ENCODE measurements at regions not wholly inside any gene's neighbourhood (a gene's known extent, or its start where the extent isn't known, plus 50 kb on each side); places are given as distances from the start of the nearest gene placed in this dataset.
"Not testable (repeated sequence)": the region's sequence is repeated elsewhere in the genome, so short reads cannot be mapped to it uniquely, and the experiment has no call there.

DNA sequence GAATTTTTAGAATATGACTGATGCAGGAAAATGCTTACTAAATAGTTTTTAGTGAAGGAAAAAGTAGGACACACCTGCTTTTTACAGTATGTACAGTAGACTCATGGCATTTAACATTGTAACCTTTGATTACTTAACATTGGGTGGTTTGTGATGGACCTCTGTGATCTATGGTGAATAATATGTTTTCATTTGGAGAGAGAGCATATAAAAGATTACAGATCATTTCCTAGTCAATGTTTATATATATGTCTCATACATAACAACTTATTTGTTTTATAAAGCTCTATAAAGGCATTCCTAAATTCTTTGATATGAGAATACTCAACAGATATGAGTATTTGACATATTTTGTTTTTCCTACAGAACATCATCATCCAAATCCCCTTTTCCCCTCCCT, 129.3 kb upstream of the PDE7B start:
- no peak for DNase-seq
- Histone ChIP-seq H3K9me3 (ENCODE audit: control insufficient read depth, insufficient read depth, low read length) (peaks cover 8% of the 10 kb centered on the region), H3K4me3 (ENCODE audit: low read length) (no peak overlapping the region), H3K36me3 (ENCODE audit: control insufficient read depth, insufficient read depth, low read length) (no peaks in the 10 kb centered on the region), H3K4me1 (ENCODE audit: control insufficient read depth, insufficient read depth, low read length) (no peaks in the 10 kb centered on the region), H3K27me3 (ENCODE audit: control insufficient read depth, insufficient read depth, low read length) (no peaks in the 10 kb centered on the region), H3K27ac (ENCODE audit: low read length) (no peak overlapping the region)
- no peak overlapping the region for H3K27ac Mint-ChIP-seq
- ATAC-seq = no peak
- no peaks in the 10 kb centered on the region for H3K4me1 Mint-ChIP-seq
- TF ChIP-seq, protein P1, sequence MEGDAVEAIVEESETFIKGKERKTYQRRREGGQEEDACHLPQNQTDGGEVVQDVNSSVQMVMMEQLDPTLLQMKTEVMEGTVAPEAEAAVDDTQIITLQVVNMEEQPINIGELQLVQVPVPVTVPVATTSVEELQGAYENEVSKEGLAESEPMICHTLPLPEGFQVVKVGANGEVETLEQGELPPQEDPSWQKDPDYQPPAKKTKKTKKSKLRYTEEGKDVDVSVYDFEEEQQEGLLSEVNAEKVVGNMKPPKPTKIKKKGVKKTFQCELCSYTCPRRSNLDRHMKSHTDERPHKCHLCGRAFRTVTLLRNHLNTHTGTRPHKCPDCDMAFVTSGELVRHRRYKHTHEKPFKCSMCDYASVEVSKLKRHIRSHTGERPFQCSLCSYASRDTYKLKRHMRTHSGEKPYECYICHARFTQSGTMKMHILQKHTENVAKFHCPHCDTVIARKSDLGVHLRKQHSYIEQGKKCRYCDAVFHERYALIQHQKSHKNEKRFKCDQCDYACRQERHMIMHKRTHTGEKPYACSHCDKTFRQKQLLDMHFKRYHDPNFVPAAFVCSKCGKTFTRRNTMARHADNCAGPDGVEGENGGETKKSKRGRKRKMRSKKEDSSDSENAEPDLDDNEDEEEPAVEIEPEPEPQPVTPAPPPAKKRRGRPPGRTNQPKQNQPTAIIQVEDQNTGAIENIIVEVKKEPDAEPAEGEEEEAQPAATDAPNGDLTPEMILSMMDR (IDR thresholded peaks at IDR 0.05) = no peak
- peaks cover 0 to 6% of the 10 kb centered on the region in 2 donors for H3K9me3 Mint-ChIP-seq
- intact Hi-C loops (cut with micrococcal nuclease) = no loop called here
- H3K27me3 Mint-ChIP-seq (ENCODE audit: low read depth in 2 of 2) = peaks cover 3 to 7% of the 10 kb centered on the region in 2 donors
- H3K36me3 Mint-ChIP-seq = peaks cover 8% of the 10 kb centered on the region
- H3K4me3 Mint-ChIP-seq = no peak overlapping the region

DNA sequence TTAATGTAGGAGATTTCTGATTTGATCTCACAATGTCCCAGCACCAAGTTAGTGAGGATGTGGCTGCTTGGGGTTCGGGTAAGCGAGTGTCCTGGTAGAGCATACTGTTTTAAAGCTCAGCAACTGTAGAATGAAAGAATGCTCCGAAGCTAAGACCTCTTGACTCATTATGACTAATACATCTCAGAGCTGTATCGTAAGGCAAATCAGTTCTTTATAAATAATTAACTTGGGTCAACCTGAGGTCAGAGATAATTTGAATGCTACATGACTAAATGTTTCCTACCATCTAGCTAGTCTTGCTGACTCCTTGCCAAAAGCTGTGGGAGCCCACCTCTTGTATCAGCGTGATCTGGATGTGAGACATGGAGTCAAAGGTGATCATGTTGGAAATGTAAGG, 128.8 kb upstream of the PDE7B start:
- Histone ChIP-seq H3K4me3 (ENCODE audit: low read length) (no peak overlapping the region), H3K4me1 (ENCODE audit: control insufficient read depth, insufficient read depth, low read length) (no peaks in the 10 kb centered on the region), H3K36me3 (ENCODE audit: control insufficient read depth, insufficient read depth, low read length) (no peaks in the 10 kb centered on the region), H3K9me3 (ENCODE audit: control insufficient read depth, insufficient read depth, low read length) (peaks cover 8% of the 10 kb centered on the region), H3K27ac (ENCODE audit: low read length) (no peak overlapping the region), H3K27me3 (ENCODE audit: control insufficient read depth, insufficient read depth, low read length) (no peaks in the 10 kb centered on the region)
- TF ChIP-seq, protein P1 (IDR thresholded peaks at IDR 0.05) = no peak
- Mint-ChIP-seq H3K27me3 (ENCODE audit: low read depth in 2 of 2) (peaks cover 3 to 7% of the 10 kb centered on the region in 2 donors), H3K4me3 (no peak overlapping the region), H3K36me3 (peaks cover 8% of the 10 kb centered on the region), H3K9me3 (peaks cover 0 to 6% of the 10 kb centered on the region in 2 donors), H3K4me1 (no peaks in the 10 kb centered on the region), H3K27ac (no peak overlapping the region)
- DNase-seq (no peak), ATAC-seq (no peak)
- intact Hi-C loops (cut with micrococcal nuclease) = no loop called here
- 84% methylated on average over 4 of the region's 5 CpGs for WGBS (ENCODE audit: insufficient coverage)

GRCh38 chr6:135728589-135728988, 122.9 kb upstream of the PDE7B start:
- no peak for DNase-seq
- Histone ChIP-seq H3K27me3 (ENCODE audit: control insufficient read depth, insufficient read depth, low read length) (no peaks in the 10 kb centered on the region), H3K27ac (ENCODE audit: low read length) (no peak overlapping the region), H3K4me3 (ENCODE audit: low read length) (no peak overlapping the region), H3K4me1 (ENCODE audit: control insufficient read depth, insufficient read depth, low read length) (no peaks in the 10 kb centered on the region), H3K9me3 (ENCODE audit: control insufficient read depth, insufficient read depth, low read length) (peaks cover 8% of the 10 kb centered on the region), H3K36me3 (ENCODE audit: control insufficient read depth, insufficient read depth, low read length) (no peaks in the 10 kb centered on the region)
- intact Hi-C loops (cut with micrococcal nuclease) = no loop called here
- Mint-ChIP-seq H3K36me3 (peaks cover 8% of the 10 kb centered on the region), H3K9me3 (peaks cover 0 to 6% of the 10 kb centered on the region in 2 donors), H3K4me3 (no peak overlapping the region), H3K27me3 (ENCODE audit: low read depth in 2 of 2) (peaks cover 6 to 11% of the 10 kb centered on the region in 2 donors), H3K27ac (no peak overlapping the region), H3K4me1 (no peaks in the 10 kb centered on the region)
- WGBS (ENCODE audit: insufficient coverage) = 88% methylated on average over 2 of the region's 2 CpGs
- no peak for ATAC-seq
- TF ChIP-seq, protein P1 (IDR thresholded peaks at IDR 0.05) = no peak

- intact Hi-C loops (cut with micrococcal nuclease) = no loop called here
- peaks cover 3% of the 10 kb centered on the region for H3K9me3 ChIP-seq (ENCODE audit: control insufficient read depth, insufficient read depth, low read length)
- no peak for ATAC-seq
- H3K27me3 ChIP-seq (ENCODE audit: control insufficient read depth, insufficient read depth, low read length) = no peaks in the 10 kb centered on the region
- H3K9me3 Mint-ChIP-seq = no peaks in the 10 kb centered on the region
- TF ChIP-seq, protein P1 (IDR thresholded peaks at IDR 0.05) = no peak
- no peak overlapping the region for H3K4me3 ChIP-seq (ENCODE audit: low read length)
- no peak overlapping the region for H3K27ac Mint-ChIP-seq
- no peak for DNase-seq
- H3K27ac ChIP-seq (ENCODE audit: low read length) = no peak overlapping the region
- peaks cover 9 to 19% of the 10 kb centered on the region in 2 donors for H3K27me3 Mint-ChIP-seq (ENCODE audit: low read depth in 2 of 2)
- 91% methylated on average over 3 of the region's 3 CpGs for WGBS (ENCODE audit: insufficient coverage)
- H3K36me3 ChIP-seq (ENCODE audit: control insufficient read depth, insufficient read depth, low read length) = no peaks in the 10 kb centered on the region
- H3K4me1 ChIP-seq (ENCODE audit: control insufficient read depth, insufficient read depth, low read length) = no peaks in the 10 kb centered on the region
- H3K4me3 Mint-ChIP-seq = no peak overlapping the region
- no peaks in the 10 kb centered on the region for H3K4me1 Mint-ChIP-seq
- no peaks in the 10 kb centered on the region for H3K36me3 Mint-ChIP-seq
Measured at GRCh38 chr6:135731116-135731515, 120.4 kb upstream of the PDE7B start.

- DNase-seq, H3K4me3 Mint-ChIP-seq, H3K27ac Mint-ChIP-seq: not testable (repeated sequence)
Measured at GRCh38 chr6:135736351-135736750, 115.2 kb upstream of the PDE7B start.

More at GRCh38 chr6:135736351-135736750, 115.2 kb upstream of the PDE7B start:
- H3K36me3 ChIP-seq (ENCODE audit: control insufficient read depth, insufficient read depth, low read length); H3K9me3 Mint-ChIP-seq; H3K27ac ChIP-seq (ENCODE audit: low read length); intact Hi-C loops (cut with micrococcal nuclease); H3K9me3 ChIP-seq (ENCODE audit: control insufficient read depth, insufficient read depth, low read length); H3K4me3 ChIP-seq (ENCODE audit: low read length); H3K27me3 ChIP-seq (ENCODE audit: control insufficient read depth, insufficient read depth, low read length); H3K36me3 Mint-ChIP-seq; H3K4me1 Mint-ChIP-seq; ATAC-seq; H3K4me1 ChIP-seq (ENCODE audit: control insufficient read depth, insufficient read depth, low read length): not testable (repeated sequence)
- peaks cover 14 to 28% of the 10 kb centered on the region in 2 donors for H3K27me3 Mint-ChIP-seq (ENCODE audit: low read depth in 2 of 2)
- 93% methylated on average over 6 of the region's 6 CpGs for WGBS (ENCODE audit: insufficient coverage)

All from natural killer cell (primary cell).